Right lobe of liver (tissue), 6 donors: ENCODE measurements at regions not wholly inside any gene's neighbourhood (a gene's known extent, or its start where the extent isn't known, plus 50 kb on each side); places are given as distances from the start of the nearest gene placed in this dataset.
A peak's percentile ranks its signal among the peaks of the same experiment; 100 is the strongest.

Source experiments
- ATAC-seq, 4 donors: fragments of 200-7000 bp; cut with Tn5 transposase; one replicate each; pipeline ENCODE4 v1.9.1; 2020; ENCODE audit warnings: mild to moderate bottlenecking in 4 of 4, moderate library complexity in 4 of 4
- DNase-seq, 3 donors: peaks; one replicate each; pipeline ENCODE4 v3.0.0-alpha.2; 2020
- H3K27ac ChIP-seq, 3 donors: fragments of 200-600 bp; one replicate each; pipeline ENCODE4 v1.8.0; 2022
- H3K27me3 ChIP-seq, 2 donors: fragments of 200-600 bp; one replicate each; pipeline ENCODE4 v1.8.0; 2022
- H3K36me3 ChIP-seq, 4 donors: fragments of 200-600 bp; sonication (generic) in 1 of 4; one replicate each; pipeline versions ENCODE4 v1.5.1 to v1.8.0; 2017 to 2022; ENCODE audit warnings: control low read depth in 1 of 4
- H3K4me1 ChIP-seq, 4 donors: fragments of 200-600 bp; sonication (generic) in 1 of 4; one replicate each; pipeline versions ENCODE4 v1.5.1 to v1.8.0; 2017 to 2022; ENCODE audit warnings: control low read depth in 1 of 4
- H3K4me3 ChIP-seq, 3 donors: fragments of 200-600 bp; one replicate each; pipeline ENCODE4 v1.8.0; 2022
- H3K9me3 ChIP-seq, 4 donors: fragments of 200-600 bp; sonication (generic) in 1 of 4; one replicate each; pipeline versions ENCODE4 v1.5.1 to v1.8.0; 2017 to 2022; ENCODE audit warnings: control low read depth in 1 of 4
- CTCF ChIP-seq, 4 donors: fragments of 200-600 bp in 3 of 4; fragments of 450-650 bp in 1 of 4; IDR thresholded peaks; one replicate each; pipeline versions ENCODE4 v1.5.1 to v1.8.0; 2016 to 2022; ENCODE audit warnings: antibody characterized with exemption in 4 of 4, mild to moderate bottlenecking in 2 of 4
- POLR2A ChIP-seq: fragments of 450-650 bp; IDR thresholded peaks from one replicate; pipeline ENCODE4 v1.6.1; 2017; ENCODE audit warnings: antibody characterized with exemption, mild to moderate bottlenecking
- WGBS: methylation state at CpG from one replicate; pipeline ENCODE4 v1.1.6; 2018; ENCODE audit warnings: low coverage, low lambda C conversion rate; ENCODE audit not compliant: insufficient coverage; ENCODE audit errors: missing lambda C conversion rate; 5-methylcytosine and 5-hydroxymethylcytosine counted together
- intact Hi-C, 2 donors: fragments of 100-400 bp; cut with DNase I; formaldehyde crosslinking; loops; one replicate each; pipeline versions ENCODE4 v1.11.2 to v1.14.1; 2022
- donor health status: DM: no; HTN: yes; CAD: no.
- donor health status: DM: no; HTN: no; CAD: no.
- donor health status: DM: no; HTN: no; CAD: no.
- donor health status: DM: no; HTN: yes; CAD: no.
- donor health status: DM: no; HTN: yes; CAD: no.

- no peak overlapping the region for H3K4me3 ChIP-seq
- no peaks in the 10 kb centered on the region for H3K9me3 ChIP-seq
- WGBS, result 61% methylated on average over 4 of the region's 8 CpGs
- intact Hi-C loops, result no loop called here
- TF ChIP-seq POLR2A (no peak), CTCF (IDR thresholded peaks at IDR 0.05) (no peak)
- H3K27me3 ChIP-seq, result no peaks in the 10 kb centered on the region
- ATAC-seq (no peak), DNase-seq (no peak)
- H3K36me3 ChIP-seq, result no peaks in the 10 kb centered on the region
- H3K27ac ChIP-seq, result no peak overlapping the region
- peaks cover 0 to 8% (median 0%) of the 10 kb centered on the region in 4 donors for H3K4me1 ChIP-seq
Observed at GRCh38 chr16:85246973-85247372, 134.7 kb upstream of the CIBAR2 start.

GRCh38 chr16:85248342-85248741, 136.1 kb upstream of the CIBAR2 start:
- Histone ChIP-seq H3K27ac (no peak overlapping the region), H3K4me3 (no peak overlapping the region), H3K27me3 (no peaks in the 10 kb centered on the region), H3K9me3 (no peaks in the 10 kb centered on the region), H3K36me3 (no peaks in the 10 kb centered on the region), H3K4me1 (peaks cover 0 to 11% (median 2%) of the 10 kb centered on the region in 4 donors)
- intact Hi-C loops, result no loop called here
- DNase-seq (no peak), ATAC-seq (no peak)
- WGBS, result 87% methylated on average over 5 of the region's 5 CpGs
- TF ChIP-seq POLR2A (no peak), CTCF (IDR thresholded peaks at IDR 0.05) (no peak)

DNA sequence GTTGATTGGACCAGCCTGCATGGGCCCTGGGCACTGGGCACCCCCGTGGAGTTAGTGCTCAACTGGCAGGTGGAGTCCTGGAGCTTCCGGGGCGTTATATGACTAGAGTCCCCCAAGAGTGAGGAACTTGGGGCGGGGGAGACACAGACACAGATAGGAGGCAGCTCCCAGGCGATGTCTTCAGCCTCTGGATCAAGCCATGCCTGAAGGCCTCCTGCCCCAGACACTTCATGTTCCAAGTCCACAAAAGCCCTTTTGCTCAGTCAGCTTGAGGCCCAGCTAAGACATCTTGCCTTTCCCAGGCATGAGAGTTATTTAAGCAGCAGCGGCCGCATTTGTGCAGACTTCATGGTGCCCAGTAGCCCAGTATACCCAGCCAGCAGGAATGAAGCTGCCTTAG, 136.6 kb upstream of the CIBAR2 start:
- no peak overlapping the region for H3K27ac ChIP-seq
- intact Hi-C loops, result no loop called here
- H3K4me1 ChIP-seq, result peaks cover 0 to 15% (median 2%) of the 10 kb centered on the region in 4 donors
- DNase-seq (no peak), ATAC-seq (no peak)
- no peaks in the 10 kb centered on the region for H3K27me3 ChIP-seq
- H3K4me3 ChIP-seq, result no peak overlapping the region
- TF ChIP-seq CTCF (IDR thresholded peaks at IDR 0.05), result no peak
- no peak for TF ChIP-seq POLR2A
- H3K36me3 ChIP-seq, result no peaks in the 10 kb centered on the region
- WGBS, result no CpG with 5 or more reads among the region's 7 CpGs
- H3K9me3 ChIP-seq, result no peaks in the 10 kb centered on the region

DNA sequence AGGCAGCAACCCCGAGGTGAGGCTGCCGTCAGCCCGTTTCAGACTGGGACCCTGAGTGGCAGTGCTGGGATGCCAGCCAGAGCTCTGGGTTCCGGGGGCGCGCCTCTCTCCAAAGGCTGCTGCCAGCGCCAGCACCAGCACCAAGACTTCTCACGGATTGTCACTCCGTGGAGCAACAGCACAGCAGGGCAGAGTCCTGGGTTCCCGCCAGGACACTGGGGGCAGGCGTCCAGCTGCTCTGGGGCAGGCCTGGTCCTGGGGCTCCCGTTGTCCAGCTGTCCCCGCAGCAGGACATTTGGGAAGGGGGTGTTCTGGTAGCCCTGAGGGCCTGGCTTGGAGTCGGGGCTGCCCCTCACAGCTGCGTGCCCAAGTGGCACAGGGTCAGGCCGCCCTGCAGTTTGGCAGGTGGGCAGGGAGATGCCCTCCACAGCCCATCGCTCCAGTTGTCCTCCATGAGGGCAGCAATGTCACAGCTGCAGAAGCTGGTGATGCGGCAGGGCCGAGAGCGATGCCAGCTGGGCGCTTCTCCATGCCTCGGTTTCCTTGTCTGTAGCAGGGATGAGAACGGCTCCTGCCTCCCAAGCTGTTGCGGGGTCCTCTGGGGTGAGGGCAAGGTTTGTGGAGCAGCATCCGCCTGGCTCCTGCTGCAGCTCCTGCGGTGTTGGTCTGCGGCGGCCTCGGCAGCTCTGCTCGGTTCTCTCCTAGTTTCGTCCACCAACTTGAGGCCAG, 137.3 kb upstream of the CIBAR2 start:
- DNase-seq, result peak in 1 of 3 donors; percentile 73
- H3K27ac ChIP-seq, result no peak overlapping the region
- H3K27me3 ChIP-seq, result no peaks in the 10 kb centered on the region
- no peaks in the 10 kb centered on the region for H3K9me3 ChIP-seq
- H3K36me3 ChIP-seq, result no peaks in the 10 kb centered on the region
- H3K4me3 ChIP-seq, result no peak overlapping the region
- intact Hi-C loops, result no loop called here
- ATAC-seq, result peak in 1 of 4 donors; percentile 23
- TF ChIP-seq POLR2A (no peak), CTCF (IDR thresholded peaks at IDR 0.05) (no peak)
- 100% methylated on average over 2 of the region's 31 CpGs for WGBS
- H3K4me1 ChIP-seq, result peaks cover 0 to 18% (median 2%) of the 10 kb centered on the region in 4 donors
